Dermis blood vessel endothelial cell (primary cell): ENCODE measurements at regions not wholly inside any gene's neighbourhood (a gene's known extent, or its start where the extent isn't known, plus 50 kb on each side); places are given as distances from the start of the nearest gene placed in this dataset.
A peak's percentile ranks its signal among the peaks of the same experiment; 100 is the strongest.
"Not testable (repeated sequence)": the region's sequence is repeated elsewhere in the genome, so short reads cannot be mapped to it uniquely, and the experiment has no call there.

ENCODE experiments used
- DNase-seq: peaks from one replicate; pipeline ENCODE4 v3.0.0; 2010

DNA sequence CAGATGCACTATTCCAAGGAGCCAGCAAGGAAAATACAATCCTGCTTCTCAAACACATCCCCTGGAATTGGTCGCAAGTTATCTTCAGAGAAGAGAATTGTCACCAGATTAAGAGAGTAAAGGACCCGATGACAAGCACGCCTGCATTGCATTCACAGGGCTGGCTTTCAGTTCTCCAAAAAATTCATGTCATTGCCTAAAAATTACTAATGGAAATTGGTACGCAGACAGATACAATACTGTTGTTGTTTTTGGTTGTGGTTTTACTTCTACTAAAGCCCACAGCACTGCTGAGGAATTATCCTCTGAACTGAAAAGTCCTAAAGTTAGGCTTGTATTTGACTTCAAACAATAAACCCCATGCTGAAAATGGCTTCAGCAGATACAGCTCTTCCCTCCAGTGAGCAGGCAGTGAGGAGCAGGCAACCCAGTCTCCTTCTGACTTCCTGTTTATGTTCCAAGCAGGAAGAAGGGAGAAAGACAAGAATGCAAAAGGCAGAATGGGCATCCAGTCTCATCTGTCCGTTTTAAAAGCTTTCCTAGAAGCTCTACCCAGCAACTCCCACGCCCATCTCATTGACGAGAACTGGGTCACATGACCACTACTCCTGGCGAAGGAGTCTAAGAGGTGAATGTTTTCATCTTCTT lies 80.6 kb upstream of the ZNF366 start:
- peak; percentile 17 for DNase-seq

DNA sequence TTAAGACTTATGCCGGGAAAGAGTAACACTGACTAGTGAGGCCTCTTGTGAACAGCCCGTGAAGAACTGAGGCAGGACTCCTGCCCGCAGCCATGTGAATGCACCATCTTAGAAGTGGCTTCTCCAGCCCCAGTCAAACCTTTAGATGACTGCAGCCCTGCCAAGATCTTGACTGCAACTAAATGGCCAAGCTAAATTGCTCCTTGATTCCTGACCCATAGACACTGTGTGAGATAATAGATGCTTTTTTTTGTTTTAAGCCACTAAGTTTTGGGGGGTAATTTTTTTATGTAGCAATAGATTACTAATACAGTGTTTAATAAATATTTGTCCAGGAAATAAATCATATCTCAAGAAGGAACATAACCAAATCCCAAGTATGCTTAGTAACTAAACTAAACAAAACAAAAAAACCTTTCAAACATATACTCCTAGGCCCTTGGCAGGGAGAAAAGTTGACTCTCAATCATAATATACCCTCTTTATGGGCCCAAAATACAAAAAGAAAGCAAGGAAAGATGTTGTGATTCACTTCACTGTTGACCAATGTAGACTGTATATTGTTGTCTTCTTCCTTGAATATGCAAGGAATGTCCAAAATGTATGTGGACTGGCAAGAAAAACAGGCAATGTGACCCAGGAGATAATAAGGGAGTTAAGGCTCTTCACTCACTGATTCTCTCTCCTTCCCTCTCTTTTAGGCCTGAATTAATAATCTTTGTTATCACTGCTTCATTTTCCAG lies 79.7 kb upstream of the ZNF366 start:
- DNase-seq = no peak

DNA sequence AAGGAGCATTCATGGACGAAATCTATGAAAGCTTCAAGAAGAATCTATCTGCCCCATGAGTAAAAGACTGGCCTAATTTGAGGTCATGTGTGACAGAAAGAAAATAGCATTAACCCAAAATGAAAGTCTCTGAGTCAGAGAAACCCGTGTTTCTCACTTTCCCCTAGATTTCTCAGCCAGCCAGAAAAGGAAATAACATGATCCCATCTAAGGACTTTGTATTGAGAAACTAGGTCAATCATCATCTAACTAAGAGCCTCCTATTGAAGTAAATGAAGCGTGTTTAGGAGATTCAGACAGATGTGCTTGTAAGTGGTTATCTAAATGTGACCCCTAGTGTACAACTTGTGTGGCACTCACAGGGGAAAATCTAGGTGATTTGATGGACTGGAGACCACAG lies 77.3 kb upstream of the ZNF366 start:
- peak; percentile 51 for DNase-seq

DNA sequence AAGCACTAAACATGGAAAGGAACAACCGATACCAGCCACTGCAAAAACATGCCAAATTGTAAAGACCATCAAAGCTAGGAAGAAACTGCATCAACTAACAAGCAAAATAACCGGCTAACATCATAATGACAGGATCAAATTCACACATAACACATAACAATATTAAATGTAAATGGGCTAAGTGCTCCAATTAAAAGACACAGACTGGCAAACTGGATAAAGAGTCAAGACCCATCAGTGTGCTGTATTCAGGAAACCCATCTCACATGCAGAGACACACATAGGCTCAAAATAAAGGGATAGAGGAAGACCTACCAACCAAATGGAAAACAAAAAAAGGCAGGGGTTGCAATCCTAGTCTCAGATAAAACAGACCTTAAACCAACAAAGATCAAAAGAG lies 72.1 kb upstream of the ZNF366 start:
- DNase-seq = not testable (repeated sequence)

DNA sequence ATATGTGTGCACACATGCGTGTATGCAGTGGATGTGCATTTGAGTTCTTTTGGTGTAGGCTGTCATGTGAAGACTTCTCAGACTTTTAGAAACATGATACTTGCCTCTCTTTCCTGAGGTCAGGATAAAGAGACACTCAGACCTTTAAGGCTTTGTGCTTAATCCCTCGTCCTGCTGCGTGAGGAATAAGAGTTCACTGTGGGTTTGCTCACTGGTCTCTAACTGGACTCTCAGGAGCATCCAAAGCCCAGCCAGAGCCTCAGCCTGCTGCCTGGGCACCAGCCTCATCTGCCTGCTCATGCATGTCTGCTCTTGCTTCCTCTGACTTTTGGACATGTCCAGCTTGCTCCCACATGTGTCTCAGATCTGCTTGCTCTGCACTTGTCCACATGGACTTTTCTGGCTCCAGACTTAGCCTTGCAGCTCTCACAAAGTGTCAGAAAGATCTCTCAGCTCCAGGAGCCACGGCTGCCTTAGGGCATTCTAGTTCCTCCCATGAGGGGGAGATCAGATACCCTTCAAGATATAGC lies 65.1 kb upstream of the ZNF366 start:
- DNase-seq = no peak

DNA sequence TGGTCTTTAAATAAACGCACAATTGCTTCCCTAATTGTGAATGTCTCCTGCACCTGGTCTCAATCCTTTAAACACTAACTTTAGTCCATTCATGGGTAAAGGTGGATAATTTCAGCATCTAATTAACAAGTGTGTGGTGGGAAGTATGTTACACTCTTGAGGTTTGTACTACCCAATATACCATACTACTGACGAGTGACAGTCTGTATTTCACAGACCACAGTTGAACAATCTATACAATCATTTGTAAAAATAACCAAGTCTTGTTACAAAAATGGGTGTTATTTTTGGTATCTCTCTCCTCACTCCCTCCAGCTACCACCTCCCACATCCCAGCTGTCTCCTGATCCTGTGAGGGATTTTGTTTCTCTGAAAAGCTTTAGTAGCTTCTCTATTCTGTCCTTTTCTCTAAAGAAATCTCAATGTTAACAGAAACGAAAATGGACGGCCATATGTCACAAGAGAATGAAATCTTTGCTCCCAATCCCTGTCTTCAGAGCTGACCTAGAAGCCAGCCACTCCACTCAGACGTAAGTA lies 62.3 kb upstream of the ZNF366 start:
- no peak for DNase-seq

DNA sequence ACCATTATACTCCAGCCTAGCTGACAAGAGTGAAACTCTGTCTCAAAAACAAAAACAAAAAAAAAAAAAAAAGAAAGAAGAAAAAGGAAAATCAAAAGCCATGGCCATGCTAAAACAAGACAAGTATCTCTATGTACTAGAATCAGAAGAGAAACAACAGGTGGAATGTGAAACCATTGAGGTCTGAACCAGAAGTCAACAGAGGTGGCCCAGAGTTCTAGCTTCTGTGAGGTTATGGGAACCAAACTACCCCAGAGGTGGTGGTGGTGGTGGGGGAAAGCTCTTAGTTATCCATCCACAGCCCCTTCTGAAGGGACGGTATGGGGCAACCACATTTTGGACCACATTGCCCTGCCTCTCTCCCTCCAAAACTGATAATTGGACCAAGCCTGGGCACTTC lies 59.5 kb upstream of the ZNF366 start:
- no peak for DNase-seq

DNA sequence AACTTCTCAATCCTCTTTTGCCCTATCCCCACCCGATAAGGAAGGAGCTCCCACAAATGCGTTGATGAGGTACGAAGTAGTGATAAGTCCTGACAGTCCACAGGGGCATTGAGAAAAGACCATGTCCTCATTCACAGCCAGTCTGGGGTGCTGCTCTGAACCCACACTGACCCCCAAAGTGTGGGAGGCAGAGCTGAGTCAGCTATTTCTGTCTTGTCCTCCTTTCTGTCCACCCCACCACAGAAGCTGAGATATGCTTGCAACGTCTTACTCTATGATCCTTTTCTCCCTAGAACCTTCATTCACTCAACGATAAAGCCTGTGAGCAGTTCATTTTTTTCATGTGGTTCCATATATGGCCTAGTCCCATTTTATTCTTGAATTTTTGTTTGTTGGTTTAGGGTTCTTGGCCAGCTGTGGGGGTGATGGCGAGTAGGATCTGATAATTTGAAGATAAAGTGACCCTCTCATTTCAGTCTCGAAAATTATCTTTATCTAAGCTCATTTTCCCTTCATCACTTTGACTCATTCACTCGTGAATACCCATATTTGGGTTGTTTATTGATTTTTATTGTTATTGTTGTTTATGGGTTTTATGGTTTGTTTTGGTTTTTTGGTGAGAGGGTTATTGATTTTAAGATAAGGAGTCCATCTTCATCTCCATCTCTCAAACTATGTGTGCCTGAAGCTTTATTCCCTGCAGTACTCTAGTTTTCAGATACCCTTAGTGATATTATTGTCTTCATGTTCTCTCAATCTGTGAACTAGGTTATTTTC lies 58.5 kb upstream of the ZNF366 start:
- no peak for DNase-seq

DNA sequence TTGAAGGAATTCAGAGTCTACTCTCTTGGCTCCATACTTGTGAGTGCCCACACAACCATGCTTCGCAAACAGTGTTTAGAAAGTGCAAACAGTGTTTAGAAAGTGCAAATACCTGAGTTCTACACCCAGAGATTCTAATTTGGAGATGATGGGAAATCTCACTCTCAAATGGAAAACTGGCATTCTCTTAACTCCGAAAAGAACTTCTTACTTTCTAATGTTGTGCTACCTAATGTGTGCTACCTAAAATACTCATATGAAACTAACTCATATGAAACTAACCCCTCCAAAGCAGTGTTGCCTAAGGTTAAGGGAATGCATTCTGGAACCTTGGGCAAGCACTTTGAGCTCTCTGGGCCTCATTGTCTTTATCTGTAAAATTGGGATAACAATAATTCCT lies 55.5 kb upstream of the ZNF366 start:
- no peak for DNase-seq

DNA sequence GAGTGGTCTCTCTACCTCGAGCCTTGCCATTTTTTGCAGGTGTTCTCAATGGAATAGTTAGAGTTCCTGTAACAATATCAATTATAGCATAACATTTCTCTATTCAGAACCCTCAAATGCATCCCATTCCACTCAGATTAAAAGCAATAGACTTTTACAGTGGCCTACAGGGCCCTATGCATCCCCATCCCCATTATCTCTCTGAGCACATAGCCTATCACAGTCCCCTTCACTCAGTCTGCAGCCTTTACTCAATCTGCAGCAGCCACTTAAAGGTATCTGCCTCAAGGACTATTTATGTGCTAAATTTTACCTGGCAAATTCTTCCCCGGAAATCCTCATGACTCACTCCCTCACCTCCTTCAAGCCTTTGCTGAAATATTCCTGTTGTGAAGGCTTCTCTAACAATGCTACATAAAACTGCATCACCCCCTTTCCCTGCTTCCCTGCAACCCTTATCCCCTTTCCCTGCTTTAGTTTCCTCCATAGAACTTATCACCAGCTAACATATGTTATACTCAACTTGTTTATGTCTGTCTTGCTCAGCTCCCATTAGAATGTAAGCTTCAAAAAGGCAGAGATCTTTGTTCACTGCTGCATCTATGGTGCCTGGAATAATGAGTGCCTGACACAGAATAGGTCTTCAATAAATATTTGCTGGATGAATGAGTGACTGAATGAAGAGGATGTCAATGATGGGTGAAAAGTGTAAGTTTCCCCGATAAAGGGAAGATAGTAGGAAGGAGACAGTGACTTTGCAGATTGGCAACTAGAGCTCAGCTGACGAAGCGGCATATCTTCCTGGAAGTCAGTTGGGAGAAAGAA lies 54.1 kb upstream of the ZNF366 start:
- DNase-seq = peak; percentile 42

DNA sequence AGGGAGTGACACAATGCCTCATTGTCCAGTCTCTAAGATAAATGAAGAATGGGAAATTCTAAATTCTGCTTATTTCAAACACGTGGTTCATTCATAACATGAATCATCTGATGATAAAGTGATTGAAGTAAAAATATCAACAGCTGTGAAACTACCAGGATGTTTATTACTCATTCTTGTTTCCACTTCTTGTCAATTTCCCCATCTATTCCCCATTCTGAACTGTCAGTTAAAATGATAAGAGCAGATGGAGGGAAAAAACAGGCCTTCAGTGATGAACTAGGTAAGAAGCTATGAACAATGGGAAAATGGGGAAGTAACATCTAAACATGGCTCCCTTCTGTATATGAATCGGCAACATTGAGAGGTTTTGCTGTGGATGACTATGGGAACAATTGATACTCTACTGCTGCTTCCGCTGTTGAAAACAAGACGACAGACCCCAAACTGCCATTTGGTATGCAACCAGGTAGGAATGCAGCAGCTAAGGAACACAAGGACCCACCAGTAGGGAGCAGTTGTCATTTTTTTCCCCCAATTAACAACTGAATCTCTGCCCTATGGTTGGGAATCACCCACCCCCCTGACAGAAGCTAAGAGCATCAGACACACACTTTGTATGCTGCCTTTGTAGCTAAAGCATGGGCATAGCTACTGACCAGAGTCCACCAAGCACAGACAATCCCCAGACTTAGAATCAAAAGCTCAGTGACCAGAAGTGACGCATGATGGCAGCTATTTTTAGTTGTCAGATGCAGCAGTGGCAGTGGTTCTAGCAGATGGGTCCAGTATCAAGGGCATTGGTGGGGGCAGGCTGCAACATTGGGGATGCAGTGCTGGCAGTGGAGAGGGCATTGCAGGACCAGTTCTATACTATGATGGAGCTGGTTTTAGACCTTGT lies 52.9 kb upstream of the ZNF366 start:
- peak; percentile 50 for DNase-seq

DNA sequence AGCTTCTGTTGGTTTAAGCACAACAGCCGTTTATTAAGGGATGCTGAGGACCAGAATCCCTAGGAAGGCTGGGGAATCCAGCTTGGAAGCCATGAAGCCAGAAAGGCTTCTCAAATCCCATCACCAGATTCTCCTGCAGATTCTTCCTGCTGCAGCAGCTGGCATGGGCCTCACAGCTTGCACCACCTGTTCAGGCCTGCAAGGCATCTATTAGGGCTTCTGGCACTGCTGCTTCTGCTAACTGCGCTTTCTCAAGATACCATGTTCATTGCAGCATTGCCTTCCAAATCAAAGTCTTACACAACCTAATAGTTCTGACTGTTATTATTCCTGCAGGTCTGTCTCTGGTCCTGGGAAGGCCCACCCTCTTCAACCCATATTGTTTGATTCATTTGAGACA lies 51.2 kb upstream of the ZNF366 start:
- peak; percentile 30 for DNase-seq

DNA sequence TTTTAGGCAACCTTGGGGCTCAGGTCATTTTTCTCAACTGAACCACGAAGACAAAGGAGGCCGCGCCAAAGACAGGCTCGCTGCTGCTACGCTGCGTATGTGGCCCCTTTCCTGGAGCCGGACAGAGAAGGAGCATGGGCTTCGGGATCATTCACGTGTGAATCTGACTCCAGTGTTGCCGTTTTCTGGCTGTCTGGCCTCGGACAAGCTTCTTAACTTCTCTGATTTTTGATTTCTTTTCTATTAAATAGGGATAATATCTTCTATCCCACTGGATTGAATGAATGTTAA lies 50.8 kb upstream of the ZNF366 start:
- DNase-seq = no peak

DNA sequence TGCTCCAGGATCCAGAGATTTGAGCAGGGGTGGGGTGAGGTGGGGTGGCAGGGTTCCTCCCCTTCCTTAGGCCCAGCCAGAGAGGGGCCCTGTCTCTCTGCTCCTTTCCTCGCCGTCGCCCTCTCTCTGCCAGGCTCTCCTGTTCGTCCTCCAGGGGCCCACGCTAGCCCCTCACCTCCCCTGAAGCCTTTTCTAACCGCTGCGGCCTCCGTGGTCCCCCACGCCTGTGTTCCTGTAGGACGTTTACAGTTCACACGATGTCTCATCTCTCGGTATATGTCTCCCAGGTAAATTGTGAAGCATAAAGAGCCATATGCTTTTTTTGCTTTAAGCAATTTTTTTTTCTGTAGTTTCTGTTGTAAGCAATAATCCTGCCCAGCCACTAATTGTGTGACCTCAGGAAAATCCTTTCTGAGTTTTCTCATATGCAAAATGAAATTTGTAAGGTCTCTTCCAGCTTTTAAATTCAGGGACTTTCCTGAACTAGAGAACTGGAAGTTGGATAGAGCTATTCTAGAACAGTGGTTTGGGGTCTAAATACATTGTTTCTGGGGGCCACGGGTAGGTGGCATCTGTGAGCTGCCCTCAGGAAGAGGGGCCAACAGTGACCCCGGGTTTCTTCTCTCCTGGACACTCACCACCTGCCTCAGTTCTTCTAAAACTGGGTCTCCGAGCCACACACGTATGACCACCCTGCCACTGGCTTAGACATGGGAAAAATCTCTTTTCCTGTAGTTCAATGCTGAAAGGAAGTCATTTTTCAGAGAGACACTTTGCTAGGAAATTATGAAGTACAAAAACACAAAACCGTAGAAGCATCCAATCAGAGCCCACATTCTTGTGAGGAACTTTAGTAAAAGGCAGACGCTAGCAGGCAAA lies 50.2 kb upstream of the ZNF366 start:
- peak; percentile 48 for DNase-seq
